ENCODE measurements at regions not wholly inside any gene's neighbourhood (a gene's known extent, or its start where the extent isn't known, plus 50 kb on each side); places are given as distances from the start of the nearest gene placed in this dataset.

DNA sequence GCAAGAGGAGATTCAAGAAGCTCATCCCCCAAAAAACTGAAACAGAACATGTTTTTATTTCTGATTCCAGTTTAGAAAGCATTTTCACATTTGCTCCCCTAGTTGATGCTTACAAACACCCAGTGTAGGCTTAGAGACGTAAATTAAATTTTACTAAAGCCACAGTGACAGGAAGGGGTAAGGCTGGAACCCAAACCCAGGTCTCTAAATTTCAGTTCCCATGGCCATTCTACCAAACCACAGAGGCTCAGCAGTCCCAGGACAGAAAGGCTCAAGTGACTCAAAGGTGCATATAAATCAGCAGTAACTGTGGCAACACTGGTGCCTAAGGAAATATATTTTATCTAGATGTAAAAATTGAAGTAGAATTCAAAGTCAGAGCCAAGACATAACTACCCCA is 128.7 kb downstream of the CEP120 start:
- TF ChIP-seq, protein P1, sequence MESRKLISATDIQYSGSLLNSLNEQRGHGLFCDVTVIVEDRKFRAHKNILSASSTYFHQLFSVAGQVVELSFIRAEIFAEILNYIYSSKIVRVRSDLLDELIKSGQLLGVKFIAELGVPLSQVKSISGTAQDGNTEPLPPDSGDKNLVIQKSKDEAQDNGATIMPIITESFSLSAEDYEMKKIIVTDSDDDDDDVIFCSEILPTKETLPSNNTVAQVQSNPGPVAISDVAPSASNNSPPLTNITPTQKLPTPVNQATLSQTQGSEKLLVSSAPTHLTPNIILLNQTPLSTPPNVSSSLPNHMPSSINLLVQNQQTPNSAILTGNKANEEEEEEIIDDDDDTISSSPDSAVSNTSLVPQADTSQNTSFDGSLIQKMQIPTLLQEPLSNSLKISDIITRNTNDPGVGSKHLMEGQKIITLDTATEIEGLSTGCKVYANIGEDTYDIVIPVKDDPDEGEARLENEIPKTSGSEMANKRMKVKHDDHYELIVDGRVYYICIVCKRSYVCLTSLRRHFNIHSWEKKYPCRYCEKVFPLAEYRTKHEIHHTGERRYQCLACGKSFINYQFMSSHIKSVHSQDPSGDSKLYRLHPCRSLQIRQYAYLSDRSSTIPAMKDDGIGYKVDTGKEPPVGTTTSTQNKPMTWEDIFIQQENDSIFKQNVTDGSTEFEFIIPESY (IDR thresholded peaks at IDR 0.05) = no peak
- TF ChIP-seq, protein P2, sequence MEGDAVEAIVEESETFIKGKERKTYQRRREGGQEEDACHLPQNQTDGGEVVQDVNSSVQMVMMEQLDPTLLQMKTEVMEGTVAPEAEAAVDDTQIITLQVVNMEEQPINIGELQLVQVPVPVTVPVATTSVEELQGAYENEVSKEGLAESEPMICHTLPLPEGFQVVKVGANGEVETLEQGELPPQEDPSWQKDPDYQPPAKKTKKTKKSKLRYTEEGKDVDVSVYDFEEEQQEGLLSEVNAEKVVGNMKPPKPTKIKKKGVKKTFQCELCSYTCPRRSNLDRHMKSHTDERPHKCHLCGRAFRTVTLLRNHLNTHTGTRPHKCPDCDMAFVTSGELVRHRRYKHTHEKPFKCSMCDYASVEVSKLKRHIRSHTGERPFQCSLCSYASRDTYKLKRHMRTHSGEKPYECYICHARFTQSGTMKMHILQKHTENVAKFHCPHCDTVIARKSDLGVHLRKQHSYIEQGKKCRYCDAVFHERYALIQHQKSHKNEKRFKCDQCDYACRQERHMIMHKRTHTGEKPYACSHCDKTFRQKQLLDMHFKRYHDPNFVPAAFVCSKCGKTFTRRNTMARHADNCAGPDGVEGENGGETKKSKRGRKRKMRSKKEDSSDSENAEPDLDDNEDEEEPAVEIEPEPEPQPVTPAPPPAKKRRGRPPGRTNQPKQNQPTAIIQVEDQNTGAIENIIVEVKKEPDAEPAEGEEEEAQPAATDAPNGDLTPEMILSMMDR (IDR thresholded peaks at IDR 0.05 in 2 of 3, conservative IDR thresholded peaks at IDR 0.05 in 1 of 3; ENCODE audit: control insufficient read depth in 2 of 3, extremely low read depth in 1 of 3, insufficient read depth in 1 of 3, low read depth in 3 of 3, low read length in 3 of 3) = no peak
- TF ChIP-seq, protein P3, sequence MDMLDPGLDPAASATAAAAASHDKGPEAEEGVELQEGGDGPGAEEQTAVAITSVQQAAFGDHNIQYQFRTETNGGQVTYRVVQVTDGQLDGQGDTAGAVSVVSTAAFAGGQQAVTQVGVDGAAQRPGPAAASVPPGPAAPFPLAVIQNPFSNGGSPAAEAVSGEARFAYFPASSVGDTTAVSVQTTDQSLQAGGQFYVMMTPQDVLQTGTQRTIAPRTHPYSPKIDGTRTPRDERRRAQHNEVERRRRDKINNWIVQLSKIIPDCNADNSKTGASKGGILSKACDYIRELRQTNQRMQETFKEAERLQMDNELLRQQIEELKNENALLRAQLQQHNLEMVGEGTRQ (IDR thresholded peaks at IDR 0.05; ENCODE audit: borderline replicate concordance, low read depth, low read length) = no peak
- TF ChIP-seq NFYB (IDR thresholded peaks at IDR 0.05; ENCODE audit: insufficient read depth, low read depth, low read length) (no peak), ZSCAN29 (IDR thresholded peaks at IDR 0.05) (no peak), RELA (IDR thresholded peaks at IDR 0.05; ENCODE audit: borderline replicate concordance, partially characterized antibody) (no peak)

All from GM12878 (cell line).